ENCODE measurements at regions not wholly inside any gene's neighbourhood (a gene's known extent, or its start where the extent isn't known, plus 50 kb on each side); places are given as distances from the start of the nearest gene placed in this dataset.
"Not testable (repeated sequence)": the region's sequence is repeated elsewhere in the genome, so short reads cannot be mapped to it uniquely, and the experiment has no call there.

GRCh38 chr12:89882792-89883191, 174.2 kb upstream of the ATP2B1 start:
- no peak for DNase-seq (ENCODE audit: low read depth in 2 of 2)

- DNase-seq (ENCODE audit: low read depth in 2 of 2) = no peak
These were observed 173.4 kb upstream of the ATP2B1 start for GRCh38 chr12:89882050-89882449.

GRCh38 chr12:89880690-89881350, 172.2 kb upstream of the ATP2B1 start:
- no peak for DNase-seq (ENCODE audit: low read depth in 2 of 2)

- no peak for DNase-seq (ENCODE audit: low read depth in 2 of 2)
These were observed 171.1 kb upstream of the ATP2B1 start for GRCh38 chr12:89879766-89880165.

GRCh38 chr12:89878950-89879349, 170.3 kb upstream of the ATP2B1 start:
- DNase-seq (ENCODE audit: low read depth in 2 of 2) = no peak

GRCh38 chr12:89878327-89878726, 169.7 kb upstream of the ATP2B1 start:
- no peak for DNase-seq (ENCODE audit: low read depth in 2 of 2)

- no peak for DNase-seq (ENCODE audit: low read depth in 2 of 2)
These were observed 169.0 kb upstream of the ATP2B1 start for GRCh38 chr12:89877671-89878070.

GRCh38 chr12:89877136-89877535, 168.5 kb upstream of the ATP2B1 start:
- DNase-seq (ENCODE audit: low read depth in 2 of 2) = no peak

GRCh38 chr12:89875809-89876208, 167.2 kb upstream of the ATP2B1 start:
- no peak for DNase-seq (ENCODE audit: low read depth in 2 of 2)

GRCh38 chr12:89875225-89875624, 166.6 kb upstream of the ATP2B1 start:
- DNase-seq (ENCODE audit: low read depth in 2 of 2) = no peak

- no peak for DNase-seq (ENCODE audit: low read depth in 2 of 2)
These were observed 165.5 kb upstream of the ATP2B1 start for GRCh38 chr12:89874146-89874545.

- DNase-seq (ENCODE audit: low read depth in 2 of 2) = no peak
These were observed 165.1 kb upstream of the ATP2B1 start for GRCh38 chr12:89873745-89874144.

GRCh38 chr12:89872922-89873630, 164.4 kb upstream of the ATP2B1 start:
- DNase-seq (ENCODE audit: low read depth in 2 of 2) = no peak

- DNase-seq (ENCODE audit: low read depth in 2 of 2) = no peak
These were observed 162.0 kb upstream of the ATP2B1 start for GRCh38 chr12:89870413-89871184.

GRCh38 chr12:89867611-89868010, 159.0 kb upstream of the ATP2B1 start:
- DNase-seq (ENCODE audit: low read depth in 2 of 2) = not testable (repeated sequence)

GRCh38 chr12:89864411-89864810, 155.8 kb upstream of the ATP2B1 start:
- DNase-seq (ENCODE audit: low read depth in 2 of 2) = no peak

- DNase-seq (ENCODE audit: low read depth in 2 of 2) = no peak
These were observed 155.3 kb upstream of the ATP2B1 start for GRCh38 chr12:89863968-89864367.

GRCh38 chr12:89863493-89863938, 154.9 kb upstream of the ATP2B1 start:
- peak in 1 of 2 experiments; percentile 26 for DNase-seq (ENCODE audit: low read depth in 2 of 2)

- DNase-seq (ENCODE audit: low read depth in 2 of 2) = no peak
These were observed 154.1 kb upstream of the ATP2B1 start for GRCh38 chr12:89862511-89863445.

- DNase-seq (ENCODE audit: low read depth in 2 of 2) = no peak
These were observed 152.4 kb upstream of the ATP2B1 start for GRCh38 chr12:89861086-89861485.

- DNase-seq (ENCODE audit: low read depth in 2 of 2) = no peak
These were observed 151.0 kb upstream of the ATP2B1 start for GRCh38 chr12:89859508-89860220.

Data from stimulated activated CD4-positive, alpha-beta T cell treated with anti-CD3 and anti-CD28 coated beads, Interleukin-12 subunit alpha, Interleukin-12 subunit beta, amount 100 ng/mL, for 24 hours (primary cell).